Tibial artery (tissue), 4 donors: ENCODE measurements at regions not wholly inside any gene's neighbourhood (a gene's known extent, or its start where the extent isn't known, plus 50 kb on each side); places are given as distances from the start of the nearest gene placed in this dataset.

Experiments
- DNase-seq, 2 donors: peaks; one replicate each; pipeline ENCODE4 v3.0.0-alpha.2; 2019
- H3K27ac ChIP-seq, 2 donors: fragments of 200-600 bp; sonication (generic) in 1 of 2; 1 replicate in 1 of 2; 2 replicates in 1 of 2; pipeline ENCODE4 v1.5.1; 2018 to 2019; ENCODE audit warnings: mild to moderate bottlenecking in 1 of 2
- H3K27me3 ChIP-seq, 2 donors: fragments of 200-600 bp; sonication (generic) in 1 of 2; one replicate each; pipeline versions ENCODE4 v1.5.1 to v1.6.0; 2016 to 2019
- H3K36me3 ChIP-seq, 3 donors: fragments of 200-600 bp; sonication (generic) in 2 of 3; one replicate each; pipeline ENCODE4 v1.5.1; 2016 to 2019; ENCODE audit warnings: mild to moderate bottlenecking in 2 of 3
- H3K4me1 ChIP-seq, 4 donors: fragments of 200-600 bp; sonication (generic) in 2 of 4; 1 replicate in 3 of 4; 2 replicates in 1 of 4; pipeline ENCODE4 v1.5.1; 2016 to 2019
- H3K4me3 ChIP-seq, 2 donors: fragments of 200-600 bp; sonication (generic) in 1 of 2; 1 replicate in 1 of 2; 2 replicates in 1 of 2; pipeline ENCODE4 v1.5.1; 2018 to 2019; ENCODE audit warnings: mild to moderate bottlenecking in 2 of 2
- H3K9me3 ChIP-seq, 3 donors: fragments of 200-600 bp; sonication (generic) in 1 of 3; one replicate each; pipeline ENCODE4 v1.5.1; 2016 to 2019
- CTCF ChIP-seq, 2 experiments: fragments of 200-600 bp in 1 of 2; fragments of 450-650 bp in 1 of 2; IDR thresholded peaks; one replicate each; pipeline ENCODE4 v1.5.1; 2017 to 2019; ENCODE audit warnings: antibody characterized with exemption in 2 of 2, mild to moderate bottlenecking in 1 of 2, moderate library complexity in 1 of 2
- intact Hi-C: fragments of 100-400 bp; cut with DNase I; formaldehyde crosslinking; loops from one replicate; pipeline ENCODE4 v1.15.0; 2023; ENCODE audit warnings: low total_unique reads

GRCh38 chr17:37840576-37840975, 83.6 kb upstream of the TBC1D3K start:
- Histone ChIP-seq H3K4me1 (peaks cover 0 to 3% (median 0%) of the 10 kb centered on the region in 4 donors), H3K27ac (no peak overlapping the region), H3K27me3 (peaks cover 0 to 61% of the 10 kb centered on the region in 2 donors), H3K36me3 (no peaks in the 10 kb centered on the region), H3K4me3 (no peak overlapping the region), H3K9me3 (no peaks in the 10 kb centered on the region)
- intact Hi-C loops = no loop called here
- no peak for TF ChIP-seq CTCF (IDR thresholded peaks at IDR 0.05)
- no peak for DNase-seq

- peaks cover 0 to 49% of the 10 kb centered on the region in 2 donors for H3K27me3 ChIP-seq
- H3K4me1 ChIP-seq = no peaks in the 10 kb centered on the region
- no peak overlapping the region for H3K27ac ChIP-seq
- H3K4me3 ChIP-seq = no peak overlapping the region
- no peak for DNase-seq
- TF ChIP-seq CTCF (IDR thresholded peaks at IDR 0.05) = no peak
- no peaks in the 10 kb centered on the region for H3K36me3 ChIP-seq
- intact Hi-C loops = no loop called here
- no peaks in the 10 kb centered on the region for H3K9me3 ChIP-seq
These were observed 84.8 kb upstream of the TBC1D3K start for GRCh38 chr17:37839196-37839978.

- intact Hi-C loops = no loop called here
- DNase-seq = no peak
- no peaks in the 10 kb centered on the region for H3K9me3 ChIP-seq
- no peak for TF ChIP-seq CTCF (IDR thresholded peaks at IDR 0.05)
- no peak overlapping the region for H3K4me3 ChIP-seq
- H3K4me1 ChIP-seq = no peaks in the 10 kb centered on the region
- no peaks in the 10 kb centered on the region for H3K36me3 ChIP-seq
- peaks cover 0 to 41% of the 10 kb centered on the region in 2 donors for H3K27me3 ChIP-seq
- H3K27ac ChIP-seq = no peak overlapping the region
These were observed 85.9 kb upstream of the TBC1D3K start for GRCh38 chr17:37838276-37838675.

- no peak for DNase-seq
- no peak for TF ChIP-seq CTCF (IDR thresholded peaks at IDR 0.05)
- intact Hi-C loops = no loop called here
- Histone ChIP-seq H3K4me3 (no peak overlapping the region), H3K9me3 (no peaks in the 10 kb centered on the region), H3K27me3 (peaks cover 0 to 32% of the 10 kb centered on the region in 2 donors), H3K36me3 (no peaks in the 10 kb centered on the region), H3K27ac (no peak overlapping the region), H3K4me1 (no peaks in the 10 kb centered on the region)
These were observed 87.6 kb upstream of the TBC1D3K start for GRCh38 chr17:37836593-37836992.

- Histone ChIP-seq H3K4me1 (no peaks in the 10 kb centered on the region), H3K9me3 (no peaks in the 10 kb centered on the region), H3K4me3 (no peak overlapping the region), H3K27me3 (peaks cover 0 to 24% of the 10 kb centered on the region in 2 donors), H3K27ac (no peak overlapping the region), H3K36me3 (no peaks in the 10 kb centered on the region)
- DNase-seq = no peak
- no peak for TF ChIP-seq CTCF (IDR thresholded peaks at IDR 0.05)
- intact Hi-C loops = no loop called here
These were observed 89.3 kb upstream of the HNF1B start for GRCh38 chr17:37834168-37834567.
